ENCODE measurements at regions not wholly inside any gene's neighbourhood (a gene's known extent, or its start where the extent isn't known, plus 50 kb on each side); places are given as distances from the start of the nearest gene placed in this dataset.

GRCh38 chr6:101195588-101195987, 197.9 kb upstream of the GRIK2 start:
- TF ChIP-seq POLR2A (IDR thresholded peaks at IDR 0.05): no peak
- no peak for TF ChIP-seq CTCF (IDR thresholded peaks at IDR 0.05)
